ENCODE measurements at regions not wholly inside any gene's neighbourhood (a gene's known extent, or its start where the extent isn't known, plus 50 kb on each side); places are given as distances from the start of the nearest gene placed in this dataset.

GRCh38 chr1:185446131-185446530 lies 129.1 kb upstream of the IVNS1ABP start:
- TF ChIP-seq CTCF (IDR thresholded peaks at IDR 0.05) (no peak), POLR2A (IDR thresholded peaks at IDR 0.05) (no peak), EP300 (IDR thresholded peaks at IDR 0.05) (no peak)

All from tibial nerve (tissue), 4 donors.